GM19463 (cell line): ENCODE measurements at regions not wholly inside any gene's neighbourhood (a gene's known extent, or its start where the extent isn't known, plus 50 kb on each side); places are given as distances from the start of the nearest gene placed in this dataset.
"Not testable (repeated sequence)": the region's sequence is repeated elsewhere in the genome, so short reads cannot be mapped to it uniquely, and the experiment has no call there.

ENCODE experiments used
- ATAC-seq: cut with Tn5 transposase; IDR thresholded peaks from one replicate; pipeline ENCODE4 v1.9.1; 2021; ENCODE audit warnings: mild to moderate bottlenecking, moderate library complexity; ENCODE audit not compliant: unreplicated experiment

DNA sequence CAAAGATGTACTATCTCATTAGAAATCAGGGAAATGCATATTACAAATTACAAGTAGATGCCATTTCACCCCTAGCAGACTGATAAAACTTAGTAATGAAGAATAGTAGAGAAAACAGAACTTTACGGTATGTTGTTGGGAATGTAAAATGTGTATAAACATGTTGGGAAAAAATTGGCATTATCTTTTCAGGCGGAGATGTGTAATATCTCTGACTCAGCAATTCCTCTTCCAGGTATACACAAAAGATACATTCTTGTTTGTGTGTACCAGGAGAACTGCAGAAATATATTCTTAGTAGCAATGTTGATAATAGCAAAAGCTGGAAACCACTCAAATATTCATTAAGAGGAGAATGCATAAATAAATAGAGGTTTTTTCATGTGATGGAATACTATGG lies 204.5 kb downstream of the LPIN1 start:
- no peak for ATAC-seq

DNA sequence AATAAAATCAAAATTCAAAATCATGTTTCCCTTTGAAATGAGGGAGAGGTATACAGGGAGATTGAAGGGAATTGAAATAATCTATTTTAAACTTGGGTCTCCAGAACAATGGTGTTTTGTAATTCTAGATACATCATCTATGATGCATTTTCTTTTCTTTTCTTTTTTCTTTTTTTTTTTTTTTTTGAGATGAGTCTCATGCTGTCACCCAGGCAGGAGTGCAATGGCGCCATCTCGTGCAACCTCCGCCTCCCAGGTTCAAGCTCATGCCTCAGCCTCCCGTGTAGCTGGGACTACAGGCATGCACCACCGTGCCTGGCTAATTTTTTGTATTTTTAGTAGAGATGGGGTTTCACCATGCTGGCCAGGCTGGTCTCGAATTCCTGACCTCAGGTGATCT lies 205.1 kb downstream of the LPIN1 start:
- ATAC-seq, result not testable (repeated sequence)

DNA sequence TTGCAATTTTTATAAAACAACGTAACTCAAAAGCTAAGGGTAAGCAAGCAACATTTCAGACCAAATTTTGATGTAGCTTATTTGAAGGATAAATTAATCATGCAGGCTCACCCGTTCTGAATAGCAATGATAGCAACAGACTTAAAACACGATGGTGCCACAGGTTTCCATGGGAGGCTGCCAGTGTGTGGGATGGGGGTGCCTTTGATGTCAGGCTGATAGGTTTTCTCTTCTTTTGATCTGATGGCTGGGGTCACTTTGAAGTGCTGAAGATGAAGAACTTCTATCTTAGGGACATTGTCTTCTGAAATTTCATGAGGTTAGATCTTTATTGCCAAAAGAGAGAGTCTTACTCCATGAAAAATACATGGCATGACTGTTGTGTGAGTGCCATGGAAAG lies 206.8 kb downstream of the LPIN1 start:
- no peak for ATAC-seq

DNA sequence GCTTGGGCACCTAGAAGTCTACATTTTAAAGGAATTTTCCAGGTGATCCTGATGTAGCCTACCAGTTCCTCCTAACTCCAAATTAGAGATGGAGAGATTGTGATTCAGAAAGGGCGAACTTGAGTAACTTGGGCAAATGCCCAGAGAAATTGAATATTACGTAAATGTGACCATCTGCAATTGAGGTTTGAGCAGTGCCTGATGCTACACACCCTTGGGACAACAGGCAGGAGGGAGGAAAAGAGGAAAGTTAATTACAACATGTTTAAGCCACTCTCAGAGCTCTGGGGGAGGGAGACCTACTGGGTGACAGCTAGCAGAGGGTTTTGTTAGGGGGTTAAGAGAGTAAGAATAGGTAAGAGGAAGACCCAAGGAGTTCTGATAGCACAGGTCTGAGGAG lies 208.9 kb downstream of the LPIN1 start:
- ATAC-seq, result no peak

DNA sequence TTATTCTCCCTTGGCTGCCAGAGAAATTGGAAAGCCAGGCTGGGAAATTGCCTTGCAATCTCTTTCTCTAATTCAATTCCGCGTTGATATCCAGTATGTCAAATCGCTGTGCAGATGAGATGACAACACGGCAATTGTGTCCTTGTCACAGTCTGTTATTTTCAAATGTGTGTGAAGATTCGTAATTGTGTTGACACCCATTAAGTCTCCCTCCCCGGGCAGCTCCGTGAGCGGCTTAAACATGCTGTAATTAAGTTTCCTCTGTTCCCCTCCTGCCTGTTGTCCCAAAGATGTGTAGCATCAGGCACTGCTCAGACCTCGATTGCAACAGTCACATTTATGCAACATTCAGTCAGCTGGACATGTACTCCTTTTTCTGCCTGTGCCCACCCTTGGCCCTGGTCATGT lies 209.5 kb downstream of the LPIN1 start:
- ATAC-seq, result no peak

DNA sequence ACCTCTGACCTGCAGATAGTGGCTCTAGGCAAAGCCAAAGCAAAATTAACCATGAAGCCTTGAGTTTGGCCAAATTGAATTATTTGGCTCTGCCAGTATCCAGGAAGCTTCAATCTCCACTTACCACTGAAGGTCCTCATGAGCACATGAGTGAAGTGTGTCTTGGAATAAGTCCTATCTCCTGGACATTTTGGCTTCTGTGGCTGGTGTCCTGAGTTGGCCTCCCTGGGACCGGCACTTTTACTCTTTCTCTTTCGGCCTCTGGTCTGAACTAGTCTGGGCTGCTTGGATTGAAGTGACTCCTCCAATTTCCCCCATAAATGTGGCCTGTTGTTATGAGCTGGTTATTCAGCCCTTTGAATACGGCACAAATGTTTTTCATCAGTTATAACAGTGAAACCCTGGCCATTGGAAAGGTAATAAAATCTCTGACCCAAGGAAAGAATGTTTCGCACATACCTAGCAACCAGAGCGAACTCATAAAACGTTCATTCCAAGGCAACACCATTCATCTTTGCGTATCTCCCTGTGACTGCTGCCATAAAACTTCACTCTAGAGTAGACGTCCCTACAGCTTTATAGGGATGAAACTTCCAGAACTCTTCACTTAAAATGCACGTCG lies 216.4 kb downstream of the LPIN1 start:
- ATAC-seq, result no peak

DNA sequence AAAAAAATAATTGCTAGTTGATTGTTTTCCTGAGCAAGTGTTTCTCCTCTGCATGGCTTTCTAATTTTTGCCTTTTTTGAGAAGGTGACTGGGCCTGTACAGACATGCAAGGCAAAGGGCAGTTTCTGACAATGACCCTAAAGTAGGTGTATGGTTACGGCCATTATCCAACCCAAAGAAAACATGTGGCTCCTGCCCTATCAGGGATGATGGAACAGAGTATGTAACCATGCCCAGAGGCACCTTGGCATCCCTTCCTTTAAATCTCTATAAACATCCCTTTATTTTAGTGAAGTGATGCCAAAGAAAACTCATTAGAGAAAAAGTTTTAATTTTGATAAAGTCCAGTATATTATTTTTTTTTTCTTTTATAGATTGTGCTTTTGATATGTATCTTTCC lies 217.5 kb downstream of the LPIN1 start:
- ATAC-seq, result no peak

DNA sequence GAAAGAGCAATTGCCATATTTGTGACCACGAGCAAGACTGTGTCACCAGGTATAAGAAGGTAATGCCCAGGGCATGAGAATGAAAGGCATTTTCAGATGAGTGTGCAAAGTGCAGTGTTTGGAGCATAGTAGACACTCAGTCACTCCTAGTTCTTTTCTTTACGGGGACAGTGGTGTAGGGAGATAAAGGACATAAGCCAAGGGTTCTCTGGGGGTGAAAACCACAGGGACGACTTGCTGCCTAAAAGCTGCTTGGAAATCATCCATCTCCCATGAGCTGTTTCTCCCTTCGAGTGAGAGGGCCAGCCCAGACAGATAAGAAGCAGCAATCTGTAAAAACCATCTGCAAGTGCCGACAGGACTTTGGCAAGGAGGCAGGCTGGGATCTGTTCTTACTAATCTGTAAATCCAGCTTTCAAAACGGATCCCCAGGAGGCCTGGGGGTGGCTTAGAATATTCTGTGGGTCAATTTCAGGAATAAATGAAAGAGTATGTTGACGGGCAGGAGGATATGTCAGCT lies 221.6 kb downstream of the LPIN1 start:
- ATAC-seq, result no peak

DNA sequence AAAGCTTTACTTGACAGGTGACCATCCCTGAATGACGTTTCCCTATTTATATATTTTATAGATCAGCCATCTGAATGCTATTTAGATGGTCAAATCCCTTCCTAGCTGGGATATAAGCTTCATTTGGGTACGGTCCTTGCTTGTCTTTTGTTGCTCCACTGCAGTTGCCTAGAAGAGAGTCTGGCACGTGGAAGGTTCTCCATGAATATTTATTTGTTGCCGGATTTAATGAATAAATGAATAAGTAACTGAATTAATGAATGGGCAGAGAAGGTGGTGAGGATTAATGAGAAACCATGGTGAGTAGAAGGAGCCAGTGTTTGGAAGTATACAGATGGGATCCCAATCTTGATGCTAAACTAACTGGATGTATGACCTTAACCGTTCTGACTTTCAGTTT lies 222.1 kb downstream of the LPIN1 start:
- no peak for ATAC-seq

DNA sequence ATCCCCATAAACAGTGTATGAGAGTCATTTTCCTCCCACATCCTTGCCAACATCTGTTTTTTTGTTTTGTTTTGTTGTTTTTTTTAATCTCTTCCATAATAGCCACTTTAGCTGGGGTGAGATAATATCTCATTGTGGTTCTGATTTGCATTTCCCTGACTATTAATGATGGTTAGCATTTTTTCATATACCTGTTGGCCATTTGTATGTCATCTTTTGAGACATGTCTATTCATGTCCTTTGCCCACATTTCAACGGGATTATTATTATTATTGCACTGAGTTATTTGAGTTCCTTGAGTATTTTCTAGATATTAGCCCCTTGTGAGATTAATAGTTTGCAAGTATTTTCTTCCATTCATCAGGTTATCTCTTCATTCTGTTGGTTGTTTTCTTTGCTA lies 223.3 kb downstream of the LPIN1 start:
- no peak for ATAC-seq

DNA sequence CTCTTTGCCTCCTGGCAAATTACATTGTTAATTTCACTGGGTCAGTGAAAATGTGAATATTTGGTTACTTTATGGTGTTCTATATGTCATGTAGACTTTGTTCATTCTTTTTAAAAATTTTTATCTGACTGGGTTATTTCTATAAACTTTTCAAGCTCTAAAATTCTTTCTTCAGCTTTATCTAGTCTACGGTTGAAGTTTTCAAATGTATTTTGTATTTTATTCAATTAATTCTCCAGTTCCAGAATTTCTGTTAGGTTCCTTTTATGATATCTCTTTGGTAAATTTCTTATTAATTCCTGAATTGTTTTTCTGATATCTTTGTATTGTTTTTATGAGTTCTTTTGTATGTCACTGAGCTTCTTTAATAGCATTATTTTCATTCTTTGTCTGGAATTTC lies 228.1 kb downstream of the LPIN1 start:
- ATAC-seq, result no peak

DNA sequence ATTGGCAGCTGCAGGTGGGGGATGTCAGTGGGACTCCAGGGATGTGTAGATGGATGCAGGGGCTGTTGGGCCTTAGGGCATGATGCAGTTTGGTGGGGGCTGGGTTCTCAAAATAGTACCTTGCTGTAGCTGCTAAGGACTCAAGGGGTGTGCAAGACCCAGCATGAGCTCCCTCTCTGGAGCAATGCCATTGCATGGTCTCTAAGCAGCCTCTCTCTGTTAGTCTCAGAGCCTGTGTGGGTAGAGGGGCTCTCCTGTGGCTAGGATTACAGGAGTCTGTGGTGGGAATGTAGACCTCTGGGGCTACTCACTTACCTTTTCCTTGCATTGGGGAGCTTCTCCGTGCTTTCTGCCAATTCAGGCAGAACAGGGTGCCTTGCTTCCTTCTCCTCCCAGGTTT lies 228.9 kb downstream of the LPIN1 start:
- ATAC-seq, result no peak

DNA sequence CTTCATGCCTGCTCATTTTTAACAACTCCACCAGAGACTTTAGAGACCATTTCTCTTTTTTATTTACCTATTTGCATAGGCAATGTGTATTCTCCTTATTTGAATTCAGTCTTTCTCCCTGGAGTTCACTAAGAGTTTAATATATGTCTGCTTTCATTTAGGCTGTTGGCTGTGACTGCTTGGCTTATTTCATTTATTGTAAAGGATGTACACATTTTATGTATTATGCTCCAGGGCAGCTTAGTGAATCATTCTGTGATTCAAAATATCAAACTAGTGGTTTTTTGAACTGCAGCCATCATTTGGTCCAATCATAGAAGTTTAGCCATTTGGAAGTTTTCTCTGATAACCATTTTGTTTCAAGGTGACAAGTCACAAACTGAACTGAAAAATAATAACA lies 229.6 kb downstream of the LPIN1 start:
- no peak for ATAC-seq

DNA sequence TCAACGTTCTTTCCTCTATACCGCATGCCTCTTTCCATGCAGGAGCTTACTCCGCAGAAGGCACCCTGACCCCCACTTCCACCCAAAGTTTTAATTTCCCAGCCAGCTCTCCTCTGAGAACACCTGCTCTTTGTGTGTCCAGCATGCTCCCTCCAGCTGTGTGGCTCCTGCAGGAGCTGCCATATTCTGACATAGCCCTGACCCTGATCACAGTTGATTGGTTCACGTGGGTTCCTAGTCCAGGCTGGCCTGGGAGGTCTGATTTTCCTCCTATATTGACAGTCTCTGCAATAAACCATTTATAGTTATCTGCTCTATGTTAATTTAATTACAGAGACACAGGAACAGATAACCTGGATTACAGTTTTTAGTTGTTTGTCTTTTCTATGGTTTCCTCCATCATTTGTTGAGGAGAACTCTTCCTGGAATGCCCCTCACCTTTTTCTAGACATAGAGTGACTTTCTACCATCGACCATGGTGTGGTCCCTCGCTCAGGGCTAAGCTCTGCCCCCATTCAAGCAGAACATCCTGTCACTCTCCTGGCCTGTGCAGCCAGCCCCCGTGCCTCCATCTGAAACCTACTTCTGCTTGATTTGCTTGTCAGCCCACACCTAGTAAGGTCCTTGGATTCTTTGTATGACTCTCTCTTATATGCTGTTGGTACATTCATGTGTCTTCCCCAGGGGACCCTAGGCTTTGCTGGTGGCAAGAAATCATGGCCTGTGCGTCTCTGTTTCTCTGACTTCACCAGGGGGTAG lies 231.5 kb downstream of the LPIN1 start:
- no peak for ATAC-seq

DNA sequence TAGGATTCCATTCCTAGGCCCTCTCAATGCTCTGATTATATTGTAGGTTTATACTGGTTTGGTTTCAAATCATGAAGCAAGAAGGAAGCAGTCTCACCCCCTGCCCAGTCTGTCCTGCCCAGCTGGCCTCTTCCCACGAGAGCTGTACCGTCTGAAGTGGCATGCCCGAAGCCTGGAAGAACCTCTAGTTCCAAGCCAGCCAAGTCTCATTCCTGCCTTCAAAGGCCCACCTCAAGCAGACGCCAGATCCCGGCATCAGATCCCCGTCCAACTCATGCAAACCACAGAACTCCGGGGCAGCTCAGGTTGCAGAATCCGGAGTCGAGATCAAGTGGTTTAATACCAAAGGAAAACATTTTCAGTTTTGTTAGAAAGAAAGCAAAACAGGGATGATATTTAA lies 234.4 kb downstream of the LPIN1 start:
- no peak for ATAC-seq

DNA sequence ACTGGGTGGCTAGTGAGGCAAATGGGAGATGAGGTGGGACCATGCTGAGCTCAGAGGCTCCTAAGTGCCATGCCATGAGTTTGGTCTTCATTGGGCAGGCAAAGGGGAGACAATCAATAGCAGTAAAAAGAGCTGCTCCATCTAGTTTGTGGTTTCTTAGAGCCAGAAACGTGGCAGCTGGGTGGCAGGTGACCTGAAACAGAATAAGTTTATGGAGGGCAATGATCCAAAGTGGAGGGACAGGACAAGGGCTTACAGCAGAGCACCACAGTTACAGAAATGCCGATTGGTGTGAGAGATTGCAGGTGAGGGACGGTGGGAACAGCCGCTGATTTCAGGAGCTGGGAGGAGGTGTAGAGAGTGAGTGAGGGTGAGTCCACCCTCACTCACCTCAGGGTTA lies 237.0 kb downstream of the LPIN1 start:
- ATAC-seq, result no peak

DNA sequence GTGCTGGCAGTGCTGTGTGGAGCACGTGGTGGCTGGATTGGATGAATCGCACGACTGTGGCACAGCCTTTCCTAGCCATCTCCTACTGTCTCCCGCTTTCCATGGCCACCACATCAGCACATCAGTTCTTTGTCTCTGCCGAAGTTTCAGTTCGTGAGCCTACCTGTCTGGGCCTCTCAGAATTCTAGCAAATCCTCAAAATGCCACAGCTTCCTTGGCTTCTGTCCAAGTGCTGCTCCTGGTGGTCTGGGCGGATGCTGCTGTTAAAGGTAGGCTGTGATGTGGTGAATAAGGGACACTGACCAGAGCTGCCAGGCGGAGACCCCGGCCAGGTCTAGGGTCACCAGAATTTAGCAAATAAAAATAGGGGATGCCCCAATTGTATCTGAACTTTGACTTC lies 237.4 kb downstream of the LPIN1 start:
- ATAC-seq, result no peak

DNA sequence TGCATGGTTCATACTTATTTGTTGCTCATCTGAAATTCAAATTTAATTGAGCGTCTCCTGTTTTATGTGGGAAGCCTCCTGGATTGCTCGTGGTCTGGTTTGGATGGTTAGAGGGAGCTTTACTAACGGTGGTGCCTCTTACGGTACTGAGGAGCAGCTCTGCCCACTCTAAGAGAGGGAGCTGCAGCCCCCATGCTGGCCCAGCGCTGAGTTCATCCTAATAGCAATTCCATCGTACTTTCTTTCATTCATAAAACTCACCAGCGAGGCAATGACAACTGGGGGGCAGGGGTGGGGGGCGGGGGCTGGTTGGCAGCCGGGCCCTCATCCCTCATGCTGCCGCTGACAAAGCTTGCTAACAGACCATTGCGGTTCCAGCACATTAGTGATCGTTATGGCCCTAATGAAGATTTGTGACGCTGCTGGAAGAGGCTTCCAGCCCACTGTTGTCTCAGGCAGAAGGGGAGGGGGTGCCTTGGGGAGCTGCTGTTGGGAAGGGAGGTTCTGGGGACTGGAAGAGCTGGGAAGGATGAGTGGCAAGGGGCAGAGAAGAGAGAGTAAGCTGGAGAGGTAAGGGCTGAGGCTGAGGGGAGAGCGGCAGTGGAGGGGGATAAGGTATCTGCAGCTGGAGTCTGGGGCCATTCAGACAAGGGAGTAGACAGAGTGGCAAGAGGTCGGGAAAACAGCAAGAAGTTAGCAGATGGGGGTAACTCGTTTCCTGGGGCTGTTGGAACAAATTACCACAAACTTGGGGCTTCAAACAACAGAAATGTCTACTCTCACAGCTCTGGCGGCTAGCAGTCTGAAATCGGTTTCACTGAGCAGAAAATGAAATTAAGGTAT lies 238.1 kb downstream of the LPIN1 start:
- no peak for ATAC-seq

DNA sequence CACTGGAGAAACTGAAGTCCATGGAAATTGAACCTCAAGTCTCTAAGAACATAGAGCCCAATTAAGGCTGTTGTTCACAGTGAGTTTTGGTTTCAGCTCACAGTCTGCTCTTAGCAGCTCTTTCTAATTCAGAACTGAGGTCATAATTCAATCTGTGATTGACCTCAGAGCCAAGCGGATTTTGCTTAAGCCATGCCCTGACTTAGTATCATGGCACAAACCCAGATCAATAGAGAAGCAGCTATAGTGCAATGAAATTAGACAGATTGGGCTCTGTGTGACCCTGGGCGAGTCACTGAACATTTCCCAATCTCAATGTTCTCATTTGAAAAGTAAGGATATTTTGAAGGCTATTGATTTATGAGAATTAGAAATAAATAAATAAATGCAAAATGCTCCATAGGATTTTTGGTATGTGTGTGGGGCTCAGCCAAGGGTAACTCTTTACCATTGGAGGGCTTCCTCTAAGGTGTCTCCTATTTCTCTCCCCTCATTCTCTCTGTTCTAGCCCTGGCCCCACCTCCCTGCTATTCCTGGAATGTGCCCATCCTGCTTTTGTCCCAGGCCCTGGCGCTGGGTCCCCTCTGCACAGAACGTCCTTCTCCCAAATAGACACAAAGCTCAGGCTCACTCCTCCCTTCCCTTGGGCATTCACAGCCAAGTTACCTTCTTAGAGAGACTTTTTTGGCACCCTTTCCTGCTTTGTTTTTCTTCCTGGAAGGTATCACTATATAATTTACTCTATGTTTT lies 239.6 kb downstream of the LPIN1 start:
- ATAC-seq, result no peak

DNA sequence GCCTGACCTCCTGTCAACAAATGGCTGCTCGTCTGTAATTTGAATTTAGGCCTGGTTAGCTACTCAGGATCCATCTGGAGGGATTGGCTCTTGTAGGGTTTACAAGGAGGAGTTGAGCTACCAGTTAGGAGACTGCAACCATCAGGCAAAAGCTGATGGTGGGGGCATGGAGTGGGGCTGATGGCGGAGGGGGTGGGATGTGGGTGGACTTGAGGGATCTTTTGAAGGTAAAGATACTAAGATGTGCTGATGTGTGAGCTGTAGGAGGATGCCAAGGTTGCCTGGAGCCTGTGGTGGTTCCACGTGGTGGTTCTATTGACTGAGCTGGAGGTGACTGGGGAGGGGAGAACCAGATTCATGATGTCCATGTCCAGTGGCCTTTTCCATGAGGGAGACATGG lies 240.7 kb downstream of the LPIN1 start:
- no peak for ATAC-seq
